Breast epithelium (tissue), 4 donors: ENCODE measurements at regions not wholly inside any gene's neighbourhood (a gene's known extent, or its start where the extent isn't known, plus 50 kb on each side); places are given as distances from the start of the nearest gene placed in this dataset.
"Not testable (repeated sequence)": the region's sequence is repeated elsewhere in the genome, so short reads cannot be mapped to it uniquely, and the experiment has no call there.

Experiments used
- DNase-seq, 2 donors: peaks; one replicate each; pipeline ENCODE4 v3.0.0-alpha.2; 2019; ENCODE audit warnings: low spot score in 2 of 2
- H3K27ac ChIP-seq, 2 donors: fragments of 200-600 bp; sonication (generic) in 1 of 2; one replicate each; pipeline ENCODE4 v1.5.1; 2016 to 2019; ENCODE audit warnings: mild to moderate bottlenecking in 1 of 2
- H3K27me3 ChIP-seq, 2 donors: fragments of 200-600 bp; sonication (generic) in 1 of 2; one replicate each; pipeline versions ENCODE4 v1.5.1 to v1.6.0; 2017 to 2019; ENCODE audit warnings: control low read depth in 1 of 2, mild to moderate bottlenecking in 1 of 2
- H3K36me3 ChIP-seq: fragments of 200-600 bp; one replicate; pipeline ENCODE4 v1.5.1; 2019
- H3K4me1 ChIP-seq, 2 donors: fragments of 200-600 bp; sonication (generic); one replicate each; pipeline ENCODE4 v1.5.1; 2016 to 2019; ENCODE audit warnings: control low read depth in 1 of 2
- H3K4me3 ChIP-seq, 3 donors: fragments of 200-600 bp; sonication (generic); 1 replicate in 2 of 3; 2 replicates in 1 of 3; pipeline ENCODE4 v1.5.1; 2016 to 2019; ENCODE audit warnings: mild to moderate bottlenecking in 3 of 3, moderate library complexity in 2 of 3
- H3K9me3 ChIP-seq, 2 donors: fragments of 200-600 bp; sonication (generic) in 1 of 2; one replicate each; pipeline ENCODE4 v1.5.1; 2016 to 2019; ENCODE audit warnings: control low read depth in 1 of 2
- POLR2A ChIP-seq: fragments of 450-650 bp; IDR thresholded peaks from one replicate; pipeline ENCODE4 v1.6.1; 2016; ENCODE audit warnings: antibody characterized with exemption, mild to moderate bottlenecking, moderate library complexity
- POLR2AphosphoS5 ChIP-seq, 3 donors: sonication (generic); formaldehyde crosslinking; IDR thresholded peaks; one replicate each; pipeline ENCODE4 v1.6.1; 2017; ENCODE audit warnings: antibody characterized with exemption in 3 of 3
- intact Hi-C: fragments of 100-400 bp; cut with DNase I; formaldehyde crosslinking; loops from one replicate; pipeline ENCODE4 v1.15.1; 2023; ENCODE audit warnings: low total_unique reads
- TF ChIP-seq, protein P1 (sequence below), 3 donors: fragments of 450-650 bp; IDR thresholded peaks; one replicate each; pipeline ENCODE4 v1.5.1; 2016 to 2017; ENCODE audit warnings: antibody characterized with exemption in 3 of 3, mild to moderate bottlenecking in 3 of 3, moderate library complexity in 3 of 3

DNA sequence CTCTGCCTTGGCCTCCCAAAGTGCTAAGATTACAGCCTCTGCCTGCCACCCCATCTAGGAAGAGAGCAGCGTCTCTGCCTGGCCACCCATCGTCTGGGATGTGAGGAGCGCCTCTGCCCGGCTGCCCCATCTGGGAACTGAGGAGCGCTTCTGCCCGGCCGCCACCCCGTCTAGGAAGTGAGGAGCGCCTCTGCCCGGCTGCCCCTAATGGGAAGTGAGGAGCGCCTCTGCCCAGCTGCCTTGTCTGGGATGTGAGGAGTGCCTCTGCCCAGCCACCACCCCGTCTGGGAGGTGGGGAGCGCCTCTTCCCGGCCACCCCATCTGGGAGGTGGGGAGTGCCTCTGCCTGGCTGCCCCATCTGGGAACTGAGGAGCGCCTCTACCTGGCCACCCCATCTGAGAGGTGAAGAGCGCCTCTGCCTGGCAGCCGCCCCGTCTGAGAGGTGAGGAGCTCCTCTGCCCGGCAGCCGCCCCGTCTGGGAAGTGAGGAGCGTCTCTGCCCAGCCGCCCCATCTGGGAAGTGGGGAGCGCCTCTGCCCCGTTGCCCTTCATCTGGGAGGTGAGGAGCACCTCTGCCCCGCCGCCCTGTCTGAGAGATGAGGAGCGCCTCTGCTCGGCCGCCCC, 481.0 kb upstream of the GNPDA2 start:
- H3K4me3 ChIP-seq, H3K4me1 ChIP-seq, H3K36me3 ChIP-seq, DNase-seq, H3K27me3 ChIP-seq, H3K9me3 ChIP-seq, H3K27ac ChIP-seq, intact Hi-C loops: not testable (repeated sequence)

DNA sequence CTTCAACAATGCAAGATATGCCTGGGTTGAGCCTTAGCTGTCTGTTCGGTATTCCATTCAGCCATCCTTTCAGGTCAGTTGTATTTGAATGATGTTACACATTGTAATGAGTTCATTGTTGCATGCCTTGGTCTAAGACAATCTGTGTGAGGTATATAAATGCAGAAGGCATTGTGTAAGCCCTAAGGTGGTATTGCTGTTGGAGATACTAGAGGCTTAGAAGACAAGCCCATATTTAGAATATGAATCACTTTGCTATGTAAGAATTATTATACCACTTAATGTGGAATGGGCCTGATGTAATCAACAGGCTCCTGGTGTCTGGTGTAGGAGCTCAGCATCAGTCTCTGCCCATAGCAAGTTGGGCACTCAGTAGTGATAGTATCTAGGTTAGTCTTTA, 473.4 kb upstream of the GNPDA2 start:
- H3K27ac ChIP-seq = no peak overlapping the region
- intact Hi-C loops = no loop called here
- no peak for TF ChIP-seq POLR2AphosphoS5 (IDR thresholded peaks at IDR 0.05)
- TF ChIP-seq, protein P1, sequence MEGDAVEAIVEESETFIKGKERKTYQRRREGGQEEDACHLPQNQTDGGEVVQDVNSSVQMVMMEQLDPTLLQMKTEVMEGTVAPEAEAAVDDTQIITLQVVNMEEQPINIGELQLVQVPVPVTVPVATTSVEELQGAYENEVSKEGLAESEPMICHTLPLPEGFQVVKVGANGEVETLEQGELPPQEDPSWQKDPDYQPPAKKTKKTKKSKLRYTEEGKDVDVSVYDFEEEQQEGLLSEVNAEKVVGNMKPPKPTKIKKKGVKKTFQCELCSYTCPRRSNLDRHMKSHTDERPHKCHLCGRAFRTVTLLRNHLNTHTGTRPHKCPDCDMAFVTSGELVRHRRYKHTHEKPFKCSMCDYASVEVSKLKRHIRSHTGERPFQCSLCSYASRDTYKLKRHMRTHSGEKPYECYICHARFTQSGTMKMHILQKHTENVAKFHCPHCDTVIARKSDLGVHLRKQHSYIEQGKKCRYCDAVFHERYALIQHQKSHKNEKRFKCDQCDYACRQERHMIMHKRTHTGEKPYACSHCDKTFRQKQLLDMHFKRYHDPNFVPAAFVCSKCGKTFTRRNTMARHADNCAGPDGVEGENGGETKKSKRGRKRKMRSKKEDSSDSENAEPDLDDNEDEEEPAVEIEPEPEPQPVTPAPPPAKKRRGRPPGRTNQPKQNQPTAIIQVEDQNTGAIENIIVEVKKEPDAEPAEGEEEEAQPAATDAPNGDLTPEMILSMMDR (IDR thresholded peaks at IDR 0.05) = no peak
- TF ChIP-seq POLR2A = no peak
- DNase-seq = no peak
- H3K9me3 ChIP-seq = no peaks in the 10 kb centered on the region
- H3K4me1 ChIP-seq = no peaks in the 10 kb centered on the region
- no peaks in the 10 kb centered on the region for H3K27me3 ChIP-seq
- no peak overlapping the region for H3K4me3 ChIP-seq
- H3K36me3 ChIP-seq = no peaks in the 10 kb centered on the region

DNA sequence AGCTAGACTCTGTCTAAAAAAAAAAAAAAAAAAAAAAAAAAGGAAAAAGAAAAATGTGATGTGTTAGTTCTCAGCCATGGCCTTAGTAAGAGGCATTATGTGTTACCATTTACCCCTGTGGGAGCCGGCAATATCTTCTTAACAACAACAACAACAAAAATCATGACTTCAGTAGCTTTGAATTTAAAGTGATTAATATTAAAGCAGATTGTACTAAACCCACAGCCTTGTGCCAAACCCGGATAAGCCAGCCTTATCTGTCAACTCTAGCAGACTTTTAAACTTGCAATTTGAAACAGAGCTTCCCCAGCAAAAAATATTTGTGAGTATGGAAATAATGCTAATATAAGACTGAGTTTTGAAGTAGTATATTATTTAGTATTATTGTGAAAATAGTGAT, 462.1 kb upstream of the GNPDA2 start:
- DNase-seq = no peak
- no peak overlapping the region for H3K27ac ChIP-seq
- H3K36me3 ChIP-seq = no peaks in the 10 kb centered on the region
- no peaks in the 10 kb centered on the region for H3K9me3 ChIP-seq
- TF ChIP-seq POLR2AphosphoS5 (IDR thresholded peaks at IDR 0.05) = no peak
- no peaks in the 10 kb centered on the region for H3K27me3 ChIP-seq
- intact Hi-C loops = no loop called here
- H3K4me1 ChIP-seq = no peaks in the 10 kb centered on the region
- H3K4me3 ChIP-seq = no peak overlapping the region

DNA sequence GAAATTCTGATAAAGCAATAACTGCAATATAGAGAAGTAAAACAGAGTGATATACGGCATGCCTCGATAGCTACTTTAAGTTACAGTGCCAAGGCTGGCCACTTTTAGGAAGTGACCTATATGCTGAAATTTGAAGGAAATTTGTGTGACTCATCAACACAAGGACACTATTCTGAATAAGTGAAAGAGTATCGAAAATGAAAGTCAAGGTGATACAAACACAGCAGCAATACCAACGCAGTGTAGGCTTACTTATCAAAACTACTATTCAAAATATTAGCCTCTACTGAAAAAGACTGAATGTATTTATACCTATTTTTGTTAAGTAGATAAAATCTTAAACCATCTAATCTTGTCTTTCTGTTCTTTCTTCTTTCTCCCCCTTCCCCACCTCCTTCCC, 459.9 kb upstream of the GNPDA2 start:
- intact Hi-C loops = no loop called here
- DNase-seq = no peak
- H3K27me3 ChIP-seq = no peaks in the 10 kb centered on the region
- H3K27ac ChIP-seq = no peak overlapping the region
- no peaks in the 10 kb centered on the region for H3K4me1 ChIP-seq
- H3K9me3 ChIP-seq = no peaks in the 10 kb centered on the region
- no peak for TF ChIP-seq POLR2AphosphoS5 (IDR thresholded peaks at IDR 0.05)
- TF ChIP-seq POLR2A = no peak
- TF ChIP-seq, protein P1 (IDR thresholded peaks at IDR 0.05) = no peak
- H3K36me3 ChIP-seq = no peaks in the 10 kb centered on the region
- H3K4me3 ChIP-seq = no peak overlapping the region

DNA sequence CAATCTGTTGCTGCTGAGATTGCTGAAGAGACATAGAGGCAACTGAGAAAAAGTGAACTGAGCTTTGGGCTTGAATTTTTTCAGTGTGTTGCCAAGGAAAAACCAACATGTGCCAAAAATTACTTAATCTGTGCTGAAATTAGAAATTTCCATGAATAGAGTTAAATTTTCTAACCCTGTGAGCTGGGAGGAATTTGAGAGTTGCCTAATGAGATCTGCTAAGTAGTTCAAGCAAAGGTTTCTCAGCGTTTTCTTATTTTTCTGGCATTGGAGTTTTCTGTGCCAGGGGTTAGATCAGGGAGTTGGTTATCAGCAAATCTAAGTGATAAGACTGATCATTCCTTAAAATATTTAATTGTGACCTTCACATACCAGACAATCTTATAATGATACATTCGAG, 457.5 kb upstream of the GNPDA2 start:
- Histone ChIP-seq H3K36me3 (no peaks in the 10 kb centered on the region), H3K27me3 (no peaks in the 10 kb centered on the region), H3K27ac (no peak overlapping the region), H3K4me1 (no peaks in the 10 kb centered on the region), H3K4me3 (no peak overlapping the region), H3K9me3 (no peaks in the 10 kb centered on the region)
- no peak for DNase-seq
- intact Hi-C loops = no loop called here
- TF ChIP-seq POLR2A (no peak), POLR2AphosphoS5 (IDR thresholded peaks at IDR 0.05) (no peak)
- TF ChIP-seq, protein P1 (IDR thresholded peaks at IDR 0.05) = no peak

DNA sequence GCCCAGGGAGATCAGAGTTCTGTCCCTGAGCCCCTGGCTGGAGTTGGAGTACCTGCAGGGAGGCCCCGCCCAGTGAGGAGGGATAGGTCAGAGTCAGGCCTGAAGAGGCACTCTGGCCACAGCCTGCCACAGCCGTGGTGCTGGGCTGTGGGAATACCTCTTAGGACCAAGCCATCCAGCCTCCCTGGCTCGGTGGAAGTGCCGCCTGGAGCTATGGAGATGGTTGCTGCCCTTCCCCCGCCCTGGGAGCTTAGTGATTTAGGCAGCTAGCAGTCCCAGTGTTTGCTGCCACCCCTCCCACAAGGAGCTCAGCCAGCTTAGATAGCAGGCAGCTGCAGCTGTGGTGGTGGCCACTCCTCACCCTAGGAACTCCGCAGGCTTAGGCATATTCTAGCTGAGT, 446.3 kb upstream of the GNPDA2 start:
- H3K27me3 ChIP-seq = no peaks in the 10 kb centered on the region
- no peaks in the 10 kb centered on the region for H3K4me1 ChIP-seq
- no peak overlapping the region for H3K4me3 ChIP-seq
- H3K9me3 ChIP-seq = peaks cover 0 to 7% of the 10 kb centered on the region in 2 donors
- intact Hi-C loops = no loop called here
- TF ChIP-seq POLR2A = no peak
- TF ChIP-seq POLR2AphosphoS5 (IDR thresholded peaks at IDR 0.05) = no peak
- TF ChIP-seq, protein P1 (IDR thresholded peaks at IDR 0.05) = no peak
- H3K27ac ChIP-seq = no peak overlapping the region
- no peak for DNase-seq
- no peaks in the 10 kb centered on the region for H3K36me3 ChIP-seq
